ENCODE measurements at regions not wholly inside any gene's neighbourhood (a gene's known extent, or its start where the extent isn't known, plus 50 kb on each side); places are given as distances from the start of the nearest gene placed in this dataset.

GRCh38 chr14:98162856-98163805, 1108.9 kb downstream of the BCL11B start:
- DNase-seq = no peak
- Histone ChIP-seq H3K27ac (no peak overlapping the region), H3K36me3 (no peaks in the 10 kb centered on the region), H3K9me3 (no peaks in the 10 kb centered on the region), H3K27me3 (peaks cover 0 to 4% of the 10 kb centered on the region in 2 donors), H3K4me1 (no peaks in the 10 kb centered on the region), H3K4me3 (no peak overlapping the region)
- TF ChIP-seq, protein P1, sequence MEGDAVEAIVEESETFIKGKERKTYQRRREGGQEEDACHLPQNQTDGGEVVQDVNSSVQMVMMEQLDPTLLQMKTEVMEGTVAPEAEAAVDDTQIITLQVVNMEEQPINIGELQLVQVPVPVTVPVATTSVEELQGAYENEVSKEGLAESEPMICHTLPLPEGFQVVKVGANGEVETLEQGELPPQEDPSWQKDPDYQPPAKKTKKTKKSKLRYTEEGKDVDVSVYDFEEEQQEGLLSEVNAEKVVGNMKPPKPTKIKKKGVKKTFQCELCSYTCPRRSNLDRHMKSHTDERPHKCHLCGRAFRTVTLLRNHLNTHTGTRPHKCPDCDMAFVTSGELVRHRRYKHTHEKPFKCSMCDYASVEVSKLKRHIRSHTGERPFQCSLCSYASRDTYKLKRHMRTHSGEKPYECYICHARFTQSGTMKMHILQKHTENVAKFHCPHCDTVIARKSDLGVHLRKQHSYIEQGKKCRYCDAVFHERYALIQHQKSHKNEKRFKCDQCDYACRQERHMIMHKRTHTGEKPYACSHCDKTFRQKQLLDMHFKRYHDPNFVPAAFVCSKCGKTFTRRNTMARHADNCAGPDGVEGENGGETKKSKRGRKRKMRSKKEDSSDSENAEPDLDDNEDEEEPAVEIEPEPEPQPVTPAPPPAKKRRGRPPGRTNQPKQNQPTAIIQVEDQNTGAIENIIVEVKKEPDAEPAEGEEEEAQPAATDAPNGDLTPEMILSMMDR (IDR thresholded peaks at IDR 0.05) = no peak
- intact Hi-C loops (cut with DNase I; ENCODE audit: low total_unique reads) = no loop called here

DNA sequence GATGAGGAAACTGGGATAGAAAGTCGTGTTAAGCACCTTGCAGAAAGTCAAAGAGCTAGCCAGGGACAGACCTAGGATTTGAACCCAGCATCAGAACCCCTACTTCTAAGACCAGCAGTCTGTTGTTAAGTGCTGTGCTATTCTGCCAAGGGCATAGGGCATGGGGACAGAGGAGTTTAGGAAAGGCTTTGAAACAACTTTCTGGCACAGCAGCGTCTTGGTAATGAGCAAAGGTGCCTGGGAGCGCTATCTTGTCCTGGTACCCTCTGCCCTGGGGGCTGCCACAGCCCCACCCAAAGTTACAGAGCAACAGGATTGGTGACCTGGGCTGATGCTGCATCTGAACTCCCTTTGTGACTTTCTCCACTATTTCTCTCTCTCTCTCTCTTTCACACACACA, 1108.1 kb downstream of the BCL11B start:
- Histone ChIP-seq H3K27ac (no peak overlapping the region), H3K27me3 (peaks cover 0 to 4% of the 10 kb centered on the region in 2 donors), H3K9me3 (no peaks in the 10 kb centered on the region), H3K4me1 (no peaks in the 10 kb centered on the region), H3K36me3 (no peaks in the 10 kb centered on the region), H3K4me3 (no peak overlapping the region)
- DNase-seq = no peak
- intact Hi-C loops (cut with DNase I; ENCODE audit: low total_unique reads) = no loop called here
- TF ChIP-seq, protein P1 (IDR thresholded peaks at IDR 0.05) = no peak

- TF ChIP-seq, protein P1 (IDR thresholded peaks at IDR 0.05) = no peak
- H3K4me3 ChIP-seq = no peak overlapping the region
- no peak overlapping the region for H3K27ac ChIP-seq
- intact Hi-C loops (cut with DNase I; ENCODE audit: low total_unique reads) = no loop called here
- no peaks in the 10 kb centered on the region for H3K9me3 ChIP-seq
- no peaks in the 10 kb centered on the region for H3K36me3 ChIP-seq
- no peaks in the 10 kb centered on the region for H3K4me1 ChIP-seq
- peaks cover 0 to 4% of the 10 kb centered on the region in 2 donors for H3K27me3 ChIP-seq
- no peak for DNase-seq
These were observed 1106.0 kb downstream of the BCL11B start for GRCh38 chr14:98165976-98166375.

GRCh38 chr14:98167275-98167674, 1104.7 kb downstream of the BCL11B start:
- TF ChIP-seq, protein P1 (IDR thresholded peaks at IDR 0.05) = no peak
- intact Hi-C loops (cut with DNase I; ENCODE audit: low total_unique reads) = no loop called here
- Histone ChIP-seq H3K4me3 (no peak overlapping the region), H3K36me3 (no peaks in the 10 kb centered on the region), H3K4me1 (no peaks in the 10 kb centered on the region), H3K9me3 (no peaks in the 10 kb centered on the region), H3K27me3 (peaks cover 0 to 4% of the 10 kb centered on the region in 2 donors), H3K27ac (no peak overlapping the region)
- DNase-seq = no peak

DNA sequence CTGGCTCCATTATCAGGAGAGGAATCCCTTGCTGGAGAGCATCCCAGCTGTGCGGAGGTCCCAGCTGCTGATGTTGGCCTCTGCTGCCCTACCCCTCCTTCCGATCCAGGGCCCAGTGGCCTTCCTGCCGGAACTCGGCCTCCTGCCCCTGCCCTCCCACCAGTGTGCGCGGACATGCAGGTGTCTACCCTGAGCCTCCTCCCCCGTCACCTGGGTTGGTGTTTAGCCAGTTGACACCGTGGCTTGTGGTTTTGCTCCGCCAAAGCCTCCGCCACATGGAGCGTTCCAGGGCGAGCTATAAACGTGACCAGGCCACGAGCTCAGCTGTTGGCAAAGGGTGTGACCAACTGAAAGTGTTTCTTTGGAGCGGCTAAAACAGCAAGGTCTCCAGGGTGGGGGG, 1104.3 kb downstream of the BCL11B start:
- Histone ChIP-seq H3K9me3 (no peaks in the 10 kb centered on the region), H3K4me3 (no peak overlapping the region), H3K4me1 (no peaks in the 10 kb centered on the region), H3K36me3 (no peaks in the 10 kb centered on the region), H3K27me3 (peaks cover 0 to 4% of the 10 kb centered on the region in 2 donors), H3K27ac (no peak overlapping the region)
- intact Hi-C loops (cut with DNase I; ENCODE audit: low total_unique reads) = no loop called here
- TF ChIP-seq, protein P1 (IDR thresholded peaks at IDR 0.05) = no peak
- no peak for DNase-seq
